Heart left ventricle (tissue), 16 donors: ENCODE measurements at regions not wholly inside any gene's neighbourhood (a gene's known extent, or its start where the extent isn't known, plus 50 kb on each side); places are given as distances from the start of the nearest gene placed in this dataset.

Experiments used
- ATAC-seq, 4 donors: fragments of 200-7000 bp; cut with Tn5 transposase; one replicate each; pipeline ENCODE4 v1.9.1; 2020 to 2022; ENCODE audit warnings: moderate library complexity in 4 of 4, mild to moderate bottlenecking in 3 of 4, moderate number of reproducible peaks in 1 of 4
- DNase-seq, 5 donors: peaks; one replicate each; pipeline ENCODE4 v3.0.0-alpha.2; 2020
- H3K27ac ChIP-seq, 12 donors: fragments of 200-600 bp; sonication (generic) in 4 of 12; one replicate each; pipeline versions ENCODE4 v1.5.0 to v1.8.0; 2016 to 2022; ENCODE audit warnings: mild to moderate bottlenecking in 2 of 12
- H3K27me3 ChIP-seq, 9 donors: fragments of 200-600 bp; sonication (generic) in 2 of 9; one replicate each; pipeline versions ENCODE4 v1.5.1 to v1.8.0; 2016 to 2022; ENCODE audit warnings: mild to moderate bottlenecking in 3 of 9
- H3K36me3 ChIP-seq, 9 donors: fragments of 200-600 bp; sonication (generic) in 2 of 9; one replicate each; pipeline versions ENCODE4 v1.5.0 to v1.8.0; 2018 to 2022; ENCODE audit warnings: mild to moderate bottlenecking in 2 of 9
- H3K4me1 ChIP-seq, 12 donors: fragments of 200-600 bp; sonication (generic) in 4 of 12; one replicate each; pipeline versions ENCODE4 v1.5.0 to v1.8.0; 2016 to 2022; ENCODE audit warnings: mild to moderate bottlenecking in 3 of 12
- H3K4me3 ChIP-seq, 12 donors: fragments of 200-600 bp; sonication (generic) in 4 of 12; one replicate each; pipeline versions ENCODE4 v1.5.0 to v1.8.0; 2017 to 2022; ENCODE audit warnings: mild to moderate bottlenecking in 9 of 12, moderate library complexity in 4 of 12
- H3K9me3 ChIP-seq, 12 donors: fragments of 200-600 bp; sonication (generic) in 4 of 12; one replicate each; pipeline versions ENCODE4 v1.5.0 to v1.8.0; 2016 to 2022; ENCODE audit warnings: mild to moderate bottlenecking in 1 of 12
- POLR2A ChIP-seq, 2 donors: fragments of 450-650 bp; IDR thresholded peaks; one replicate each; pipeline ENCODE4 v1.6.1; 2017; ENCODE audit warnings: antibody characterized with exemption in 2 of 2, mild to moderate bottlenecking in 2 of 2, moderate library complexity in 2 of 2
- WGBS, 4 donors: extraction: QIAGEN DNeasy Blood & Tissue Kit in 2 of 4; methylation state at CpG; one replicate each; pipeline versions ENCODE4 v1.1.5 to v1.1.7; 2013 to 2018; 5-methylcytosine and 5-hydroxymethylcytosine counted together
- intact Hi-C, 10 donors: fragments of 100-400 bp; cut with DNase I; formaldehyde crosslinking; loops; one replicate each; pipeline versions ENCODE4 v1.11.1 to v1.14.2; 2022
- TF ChIP-seq, protein P1 (sequence below), 12 donors: fragments of 200-600 bp; sonication (generic) in 4 of 12; IDR thresholded peaks; one replicate each; pipeline versions ENCODE4 v1.5.0 to v1.8.0; 2018 to 2022; ENCODE audit warnings: antibody characterized with exemption in 12 of 12, mild to moderate bottlenecking in 5 of 12
- donor health status: ischemic (EF 13 %, LVEDD 7.1; RV severe dilation, severe dysfunction).
- donor health status: healthy with polysubstance abuse.
- donor health status: DM: no; HTN: yes; CAD: no.
- donor health status: DM: no; HTN: no; CAD: no.
- donor health status: ischemic (EF 25% LVEDD 6.9; RV normal size, moderate dysfunction).
- donor health status: ischemic (EF 25% LVEDD 5.7; RV mildly dilated, moderate dysfunction).
- donor health status: healthy.
- donor health status: DM: yes; HTN: yes; CAD: no.
- donor health status: ischemic (EF 35%, LVEDD 5.7; RV mildly dilated, moderate dysfunction).
- donor health status: nonischemic (EF 11% LVEDD 7.7; RV severe dilation, severe dysfunction).
- donor health status: DM: yes; HTN: yes; CAD: no.
- donor health status: PGD.
- donor health status: ischemic (EF 29% LVEDD 5.4; RV normal size, mild dysfunction).
- donor health status: nonischemic (EF 23%, LVEDD 6.1; RV moderate dilation, normal function).

DNA sequence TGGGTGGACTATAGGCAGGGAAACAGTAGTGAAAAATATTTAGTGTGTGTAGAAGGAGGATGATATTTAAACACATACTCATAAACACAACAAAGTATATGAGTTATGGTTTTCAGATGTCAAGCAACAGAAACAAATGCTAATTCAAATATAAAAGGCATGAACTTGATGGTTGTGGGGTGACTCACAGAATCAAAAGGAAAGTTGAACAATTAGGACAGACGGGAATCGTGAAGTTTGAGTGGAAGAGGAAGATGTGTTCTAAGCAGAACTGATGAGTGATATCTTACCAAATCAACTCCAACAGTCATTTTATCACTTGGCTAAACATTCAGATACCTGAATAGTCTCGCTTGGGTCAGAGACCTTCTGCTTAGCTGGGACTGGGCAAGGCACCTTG is 53.6 kb upstream of the ITGA6 start:
- TF ChIP-seq, protein P1, sequence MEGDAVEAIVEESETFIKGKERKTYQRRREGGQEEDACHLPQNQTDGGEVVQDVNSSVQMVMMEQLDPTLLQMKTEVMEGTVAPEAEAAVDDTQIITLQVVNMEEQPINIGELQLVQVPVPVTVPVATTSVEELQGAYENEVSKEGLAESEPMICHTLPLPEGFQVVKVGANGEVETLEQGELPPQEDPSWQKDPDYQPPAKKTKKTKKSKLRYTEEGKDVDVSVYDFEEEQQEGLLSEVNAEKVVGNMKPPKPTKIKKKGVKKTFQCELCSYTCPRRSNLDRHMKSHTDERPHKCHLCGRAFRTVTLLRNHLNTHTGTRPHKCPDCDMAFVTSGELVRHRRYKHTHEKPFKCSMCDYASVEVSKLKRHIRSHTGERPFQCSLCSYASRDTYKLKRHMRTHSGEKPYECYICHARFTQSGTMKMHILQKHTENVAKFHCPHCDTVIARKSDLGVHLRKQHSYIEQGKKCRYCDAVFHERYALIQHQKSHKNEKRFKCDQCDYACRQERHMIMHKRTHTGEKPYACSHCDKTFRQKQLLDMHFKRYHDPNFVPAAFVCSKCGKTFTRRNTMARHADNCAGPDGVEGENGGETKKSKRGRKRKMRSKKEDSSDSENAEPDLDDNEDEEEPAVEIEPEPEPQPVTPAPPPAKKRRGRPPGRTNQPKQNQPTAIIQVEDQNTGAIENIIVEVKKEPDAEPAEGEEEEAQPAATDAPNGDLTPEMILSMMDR (IDR thresholded peaks at IDR 0.05), result no peak
- no peak for TF ChIP-seq POLR2A (IDR thresholded peaks at IDR 0.05)
- H3K27me3 ChIP-seq, result no peaks in the 10 kb centered on the region
- no peak overlapping the region for H3K4me3 ChIP-seq
- ATAC-seq (no peak), DNase-seq (no peak)
- intact Hi-C loops, result no loop called here
- H3K27ac ChIP-seq, result no peak overlapping the region
- WGBS, 4 donors, result 88 to 91% (median 88%) methylated on average over 3 of the region's 3 CpGs
- peaks cover 0 to 23% (median 13%) of the 10 kb centered on the region in 12 donors for H3K4me1 ChIP-seq
- no peaks in the 10 kb centered on the region for H3K36me3 ChIP-seq
- peaks cover 0 to 17% (median 5%) of the 10 kb centered on the region in 12 donors for H3K9me3 ChIP-seq

DNA sequence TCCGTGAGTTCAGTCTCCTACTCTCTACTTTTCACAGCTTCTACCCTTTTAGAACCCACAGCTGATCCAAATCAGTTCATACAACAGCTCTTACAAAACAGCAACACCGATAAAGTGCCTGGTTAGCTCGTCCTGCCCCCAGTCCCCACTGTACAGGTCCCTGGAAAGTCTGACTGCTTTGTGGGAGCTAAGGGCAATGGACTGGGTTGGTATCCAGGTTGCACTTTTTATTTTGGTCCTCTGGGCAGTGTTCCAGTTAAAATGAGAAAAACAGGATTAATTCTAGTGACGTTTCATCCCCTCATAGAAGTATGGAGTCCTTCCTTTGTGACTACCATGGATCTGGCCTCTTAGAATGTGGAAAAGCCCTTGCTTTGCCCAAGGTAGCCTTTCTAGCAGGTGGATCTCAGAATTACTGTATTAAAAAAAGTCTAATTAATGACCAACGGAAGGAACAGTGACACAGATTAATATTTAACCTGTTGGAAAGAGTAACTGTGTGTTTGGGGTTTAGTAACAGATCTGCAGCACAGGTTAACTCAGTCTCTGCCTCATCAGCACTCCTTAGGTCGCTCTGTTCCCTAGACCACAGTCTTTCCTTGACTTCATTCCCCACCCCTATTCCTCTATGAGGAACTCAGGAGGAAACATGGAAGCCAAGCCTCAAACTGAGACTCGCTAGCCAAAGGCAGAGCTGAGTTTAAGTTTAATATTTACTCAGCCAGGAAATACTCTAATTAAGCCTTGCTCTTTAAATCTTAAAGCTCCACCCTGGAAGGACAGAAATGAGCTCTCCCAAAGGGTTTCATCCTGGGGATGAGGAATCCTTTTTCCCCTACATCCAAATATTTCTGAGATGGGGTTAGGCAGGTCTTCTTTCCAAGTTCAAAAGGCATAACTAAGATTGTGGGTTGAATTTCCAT is 52.8 kb upstream of the ITGA6 start:
- H3K27me3 ChIP-seq, result no peaks in the 10 kb centered on the region
- ATAC-seq, result no peak
- WGBS, 4 donors, result 75 to 83% (median 80%) methylated on average over 7 of the region's 7 CpGs
- H3K9me3 ChIP-seq, result peaks cover 0 to 9% (median 0%) of the 10 kb centered on the region in 12 donors
- TF ChIP-seq POLR2A (IDR thresholded peaks at IDR 0.05), result no peak
- TF ChIP-seq, protein P1 (IDR thresholded peaks at IDR 0.05), result no peak
- H3K4me1 ChIP-seq, result peaks cover 0 to 23% (median 13%) of the 10 kb centered on the region in 12 donors
- H3K4me3 ChIP-seq, result no peak overlapping the region
- H3K36me3 ChIP-seq, result no peaks in the 10 kb centered on the region
- no peak for DNase-seq
- peak overlapping the region in 1 of 12 donors; percentile 13 for H3K27ac ChIP-seq
- intact Hi-C loops, result no loop called here

DNA sequence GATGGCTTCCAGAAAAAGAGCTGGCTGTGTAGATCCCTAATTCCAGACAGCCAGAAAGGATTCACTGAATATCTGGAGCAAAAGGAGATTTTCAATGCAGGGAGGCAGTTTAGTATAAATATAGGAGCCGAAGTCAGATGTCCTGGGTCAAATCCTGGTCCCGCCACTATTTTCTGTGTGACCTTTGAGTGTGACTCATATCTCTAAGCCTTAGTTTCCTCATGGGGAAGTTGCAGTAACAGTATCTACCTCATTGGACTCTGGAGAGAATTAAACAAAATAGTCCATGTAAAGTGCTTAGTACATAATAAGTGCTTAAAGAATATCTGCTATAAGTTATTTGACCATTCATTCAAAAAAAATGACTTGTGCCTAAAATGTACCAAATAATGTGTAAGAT is 52.1 kb upstream of the ITGA6 start:
- DNase-seq (no peak), ATAC-seq (peak in 2 of 4 donors; percentile 39 to 54)
- intact Hi-C loops, result no loop called here

DNA sequence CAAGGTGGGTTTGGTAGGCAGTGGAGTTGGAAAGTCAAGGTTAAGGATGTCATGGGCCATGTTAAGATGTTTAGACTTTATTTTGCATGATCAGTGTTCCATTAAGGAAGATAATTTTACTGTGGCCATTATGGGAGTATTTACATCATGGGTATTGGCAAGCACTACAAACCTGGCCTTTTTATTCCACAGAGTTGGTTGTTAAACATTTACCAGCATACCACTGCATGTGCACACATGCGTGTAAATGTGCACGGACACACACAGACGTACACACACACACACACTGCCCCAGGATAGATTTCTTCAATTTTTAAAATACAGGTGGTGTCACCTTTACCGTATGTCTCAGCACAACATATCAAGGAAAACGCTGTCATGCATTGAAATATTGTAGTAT is 51.4 kb upstream of the ITGA6 start:
- no peaks in the 10 kb centered on the region for H3K36me3 ChIP-seq
- H3K27me3 ChIP-seq, result no peaks in the 10 kb centered on the region
- intact Hi-C loops, result loop anchor here in 1 of 10 donors (2.0 kb wide), 1 partner anchor 15 kb away; no protein-coding TSS in a partner anchor
- H3K27ac ChIP-seq, result peak overlapping the region in 1 of 12 donors; percentile 47
- H3K9me3 ChIP-seq, result no peaks in the 10 kb centered on the region
- H3K4me1 ChIP-seq, result peaks cover 0 to 24% (median 17%) of the 10 kb centered on the region in 12 donors
- TF ChIP-seq POLR2A (IDR thresholded peaks at IDR 0.05), result no peak
- TF ChIP-seq, protein P1 (IDR thresholded peaks at IDR 0.05), result no peak
- WGBS, 4 donors, result 73 to 97% (median 84%) methylated on average over 5 of the region's 5 CpGs
- ATAC-seq (no peak), DNase-seq (no peak)
- H3K4me3 ChIP-seq, result no peak overlapping the region

More for the DNA sequence above, 52.1 kb upstream of the ITGA6 start:
- Histone ChIP-seq H3K27ac (no peak overlapping the region), H3K4me3 (no peak overlapping the region), H3K27me3 (no peaks in the 10 kb centered on the region), H3K36me3 (no peaks in the 10 kb centered on the region), H3K4me1 (peaks cover 0 to 23% (median 13%) of the 10 kb centered on the region in 12 donors), H3K9me3 (peaks cover 0 to 3% (median 0%) of the 10 kb centered on the region in 12 donors)
- 43 to 64% (median 55%) methylated on average over 2 of the region's 2 CpGs for WGBS, 4 donors
- TF ChIP-seq, protein P1 (IDR thresholded peaks at IDR 0.05), result no peak
- TF ChIP-seq POLR2A (IDR thresholded peaks at IDR 0.05), result no peak
